HFFc6 (cell line): ENCODE measurements at regions not wholly inside any gene's neighbourhood (a gene's known extent, or its start where the extent isn't known, plus 50 kb on each side); places are given as distances from the start of the nearest gene placed in this dataset.
"Not testable (repeated sequence)": the region's sequence is repeated elsewhere in the genome, so short reads cannot be mapped to it uniquely, and the experiment has no call there.

Experiments used
- DNase-seq: peaks from one replicate; pipeline ENCODE4 v3.0.0-alpha.2; 2018
- H3K27ac Mint-ChIP-seq: 2 replicates; pipeline ENCODE4 v1.8.0; 2020; ENCODE audit warnings: mild to moderate bottlenecking, mixed read lengths
- H3K27me3 Mint-ChIP-seq: 2 replicates; pipeline ENCODE4 v1.8.0; 2021; ENCODE audit warnings: mild to moderate bottlenecking, moderate library complexity, mixed read lengths; ENCODE audit not compliant: insufficient read depth
- H3K36me3 Mint-ChIP-seq: 2 replicates; pipeline ENCODE4 v1.8.0; 2021; ENCODE audit warnings: low read depth, mixed read lengths
- H3K4me1 Mint-ChIP-seq: 2 replicates; pipeline ENCODE4 v1.8.0; 2020; ENCODE audit warnings: low read depth, mixed read lengths
- H3K4me3 Mint-ChIP-seq: 2 replicates; pipeline ENCODE4 v1.8.0; 2020; ENCODE audit warnings: mild to moderate bottlenecking, moderate library complexity, mixed read lengths
- H3K9me3 Mint-ChIP-seq: 2 replicates; pipeline ENCODE4 v1.8.0; 2020; ENCODE audit warnings: mild to moderate bottlenecking, mixed read lengths
- TF ChIP-seq, protein P1 (sequence below): fragments of 200-600 bp; sonication (generic); IDR thresholded peaks from 2 replicates; pipeline ENCODE4 v1.5.0; 2021; ENCODE audit warnings: antibody characterized with exemption, mild to moderate bottlenecking

DNA sequence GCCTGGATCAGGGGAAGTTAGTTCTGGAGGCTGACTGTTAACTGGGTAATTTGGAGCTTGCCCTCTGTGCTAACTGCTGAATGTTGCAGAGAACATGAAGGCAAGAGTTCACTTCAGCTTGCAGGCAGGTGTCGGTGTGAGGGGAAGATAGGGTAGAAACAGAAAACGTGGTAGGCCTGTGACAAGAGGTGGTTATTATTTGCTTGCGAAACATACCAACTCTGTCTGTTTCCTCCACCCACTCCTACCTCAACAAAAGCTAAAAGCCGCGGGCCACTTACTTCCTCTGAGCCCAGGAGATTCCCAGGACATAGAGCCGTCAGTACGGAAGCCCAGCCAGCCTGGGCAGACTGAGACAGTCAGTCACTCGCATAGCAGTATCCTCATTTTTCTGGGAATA is 119.2 kb upstream of the ABCC4 start:
- TF ChIP-seq, protein P1, sequence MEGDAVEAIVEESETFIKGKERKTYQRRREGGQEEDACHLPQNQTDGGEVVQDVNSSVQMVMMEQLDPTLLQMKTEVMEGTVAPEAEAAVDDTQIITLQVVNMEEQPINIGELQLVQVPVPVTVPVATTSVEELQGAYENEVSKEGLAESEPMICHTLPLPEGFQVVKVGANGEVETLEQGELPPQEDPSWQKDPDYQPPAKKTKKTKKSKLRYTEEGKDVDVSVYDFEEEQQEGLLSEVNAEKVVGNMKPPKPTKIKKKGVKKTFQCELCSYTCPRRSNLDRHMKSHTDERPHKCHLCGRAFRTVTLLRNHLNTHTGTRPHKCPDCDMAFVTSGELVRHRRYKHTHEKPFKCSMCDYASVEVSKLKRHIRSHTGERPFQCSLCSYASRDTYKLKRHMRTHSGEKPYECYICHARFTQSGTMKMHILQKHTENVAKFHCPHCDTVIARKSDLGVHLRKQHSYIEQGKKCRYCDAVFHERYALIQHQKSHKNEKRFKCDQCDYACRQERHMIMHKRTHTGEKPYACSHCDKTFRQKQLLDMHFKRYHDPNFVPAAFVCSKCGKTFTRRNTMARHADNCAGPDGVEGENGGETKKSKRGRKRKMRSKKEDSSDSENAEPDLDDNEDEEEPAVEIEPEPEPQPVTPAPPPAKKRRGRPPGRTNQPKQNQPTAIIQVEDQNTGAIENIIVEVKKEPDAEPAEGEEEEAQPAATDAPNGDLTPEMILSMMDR, result no peak
- H3K36me3 Mint-ChIP-seq, result no peaks in the 10 kb centered on the region

DNA sequence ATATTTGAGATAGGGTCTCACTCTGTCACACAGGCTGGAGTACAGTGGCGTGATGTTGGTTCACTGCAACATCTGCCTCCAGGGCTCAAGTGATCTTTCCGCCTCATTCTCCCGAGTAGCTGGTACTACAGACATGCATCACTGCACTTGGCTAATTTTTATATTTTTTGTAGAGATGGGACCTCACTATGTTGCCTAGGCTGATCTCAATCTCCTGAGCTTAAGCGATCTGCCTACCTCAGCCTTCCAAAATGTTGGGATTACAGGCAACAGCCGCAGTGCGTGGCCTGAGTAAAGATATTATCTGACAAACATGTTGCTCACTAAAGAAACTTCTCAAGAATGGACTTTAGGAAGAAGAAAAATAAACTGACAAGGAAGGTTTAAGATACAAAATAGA is 125.4 kb upstream of the ABCC4 start:
- H3K4me3 Mint-ChIP-seq, result no peak overlapping the region
- H3K27me3 Mint-ChIP-seq, result peaks cover 28% of the 10 kb centered on the region
- H3K36me3 Mint-ChIP-seq, result no peaks in the 10 kb centered on the region
- no peaks in the 10 kb centered on the region for H3K9me3 Mint-ChIP-seq
- H3K27ac Mint-ChIP-seq, result no peak overlapping the region
- no peaks in the 10 kb centered on the region for H3K4me1 Mint-ChIP-seq
- TF ChIP-seq, protein P1, result no peak
- no peak for DNase-seq

More for the DNA sequence above, 119.2 kb upstream of the ABCC4 start:
- Mint-ChIP-seq H3K27ac (no peak overlapping the region), H3K4me1 (no peaks in the 10 kb centered on the region), H3K27me3 (peaks cover 21% of the 10 kb centered on the region), H3K4me3 (no peak overlapping the region), H3K9me3 (no peaks in the 10 kb centered on the region)
- no peak for DNase-seq

DNA sequence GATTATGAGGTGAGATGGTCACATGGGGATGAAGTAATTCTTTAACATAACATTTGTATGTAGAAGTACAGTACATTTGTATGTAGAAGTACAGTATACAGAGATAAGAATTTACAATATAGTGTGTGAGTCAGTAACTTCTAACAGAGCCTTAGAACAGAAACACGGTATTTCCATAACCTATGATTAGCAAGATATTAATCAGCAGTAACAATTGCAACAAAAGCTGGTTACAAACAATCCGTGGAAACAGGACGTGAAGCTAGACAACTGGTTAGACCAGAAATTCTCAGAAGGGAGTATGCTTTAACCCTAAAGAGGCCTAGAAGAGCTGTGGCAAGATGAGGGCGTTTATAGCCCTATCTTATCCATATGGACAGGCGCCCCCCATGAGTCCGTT is 122.0 kb upstream of the CLDN10 start:
- H3K27ac Mint-ChIP-seq, H3K4me1 Mint-ChIP-seq, H3K36me3 Mint-ChIP-seq, DNase-seq, H3K9me3 Mint-ChIP-seq, H3K4me3 Mint-ChIP-seq: not testable (repeated sequence)
- H3K27me3 Mint-ChIP-seq, result peaks cover 24% of the 10 kb centered on the region

DNA sequence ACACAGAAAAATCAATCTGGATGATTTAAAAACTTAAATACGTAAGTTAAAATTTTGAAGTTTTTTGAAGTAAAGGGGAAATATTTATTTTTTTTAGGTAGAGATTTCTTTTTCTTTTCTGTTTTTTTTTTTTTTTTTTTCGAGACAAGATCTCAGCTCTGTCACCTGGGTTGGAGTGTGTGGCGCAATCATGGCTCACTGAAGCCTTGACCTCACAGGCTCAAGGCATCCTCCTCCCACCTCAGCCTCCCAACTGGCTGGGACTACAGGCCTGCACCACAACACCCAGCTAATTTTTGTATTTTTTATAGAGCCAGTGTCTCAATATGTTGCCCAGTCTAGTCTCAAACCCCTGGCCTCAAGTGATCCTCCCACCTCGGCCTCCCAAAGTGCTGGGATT is 120.4 kb upstream of the CLDN10 start:
- H3K4me3 Mint-ChIP-seq, result no peak overlapping the region
- H3K27me3 Mint-ChIP-seq, result peaks cover 20% of the 10 kb centered on the region
- TF ChIP-seq, protein P1, result no peak
- no peaks in the 10 kb centered on the region for H3K36me3 Mint-ChIP-seq
- no peak for DNase-seq
- H3K27ac Mint-ChIP-seq, result no peak overlapping the region
- H3K9me3 Mint-ChIP-seq, result no peaks in the 10 kb centered on the region
- no peaks in the 10 kb centered on the region for H3K4me1 Mint-ChIP-seq

DNA sequence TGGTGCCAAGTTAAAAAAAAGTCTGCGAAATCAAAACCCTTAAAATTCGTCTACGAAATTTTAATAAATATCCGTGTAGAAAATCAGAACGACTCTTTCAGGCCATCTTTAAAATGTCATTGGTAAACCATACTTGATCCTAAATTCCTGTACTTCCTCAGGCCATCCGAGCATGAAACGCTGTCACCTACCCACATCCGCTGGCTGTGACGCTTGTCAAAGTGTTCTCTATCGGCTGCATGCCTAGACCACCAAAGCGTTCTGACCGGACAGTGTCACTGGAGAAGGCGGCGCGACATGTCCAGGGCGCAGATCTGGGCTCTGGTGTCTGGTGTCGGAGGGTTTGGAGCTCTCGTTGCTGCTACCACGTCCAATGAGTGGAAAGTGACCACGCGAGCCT is 119.0 kb upstream of the CLDN10 start:
- no peaks in the 10 kb centered on the region for H3K9me3 Mint-ChIP-seq
- peaks cover 6% of the 10 kb centered on the region for H3K4me1 Mint-ChIP-seq

DNA sequence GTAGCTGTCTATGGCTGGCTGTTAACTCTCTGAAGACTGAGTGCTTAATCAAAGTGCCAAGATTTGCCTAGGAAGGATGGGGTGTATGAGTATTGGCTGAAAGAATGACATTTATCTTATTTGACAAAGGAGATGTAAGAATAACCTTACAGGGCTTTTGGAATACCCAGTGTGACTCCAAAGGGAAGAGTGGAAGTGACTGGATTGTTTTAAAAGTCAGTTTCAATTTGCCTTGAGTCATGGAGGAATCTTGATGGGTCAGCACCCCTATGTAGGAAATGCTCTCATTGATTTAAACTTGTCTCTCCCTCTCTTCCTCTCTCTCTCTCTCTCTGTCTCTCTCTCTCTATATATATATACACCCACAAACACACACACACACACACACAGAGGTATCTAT is 118.4 kb upstream of the CLDN10 start:
- TF ChIP-seq, protein P1, result no peak
- Mint-ChIP-seq H3K4me3 (no peak overlapping the region), H3K36me3 (no peaks in the 10 kb centered on the region)

More for the DNA sequence above, 119.0 kb upstream of the CLDN10 start:
- Mint-ChIP-seq H3K4me3 (no peak overlapping the region), H3K36me3 (no peaks in the 10 kb centered on the region), H3K27ac (no peak overlapping the region), H3K27me3 (peaks cover 15% of the 10 kb centered on the region)
- TF ChIP-seq, protein P1, result no peak
- DNase-seq, result no peak

More for the DNA sequence above, 118.4 kb upstream of the CLDN10 start:
- peaks cover 6% of the 10 kb centered on the region for H3K4me1 Mint-ChIP-seq
- H3K27me3 Mint-ChIP-seq, result peaks cover 10% of the 10 kb centered on the region
- no peak overlapping the region for H3K27ac Mint-ChIP-seq
- H3K9me3 Mint-ChIP-seq, result no peaks in the 10 kb centered on the region
- no peak for DNase-seq
